HL-60 (cell line): ENCODE measurements at regions not wholly inside any gene's neighbourhood (a gene's known extent, or its start where the extent isn't known, plus 50 kb on each side); places are given as distances from the start of the nearest gene placed in this dataset.

ENCODE experiments used
- DNase-seq, 2 experiments: peaks; one replicate each; pipeline ENCODE4 v3.0.0-alpha.2; 2010 to 2020; ENCODE audit warnings: low read depth in 1 of 2, low spot score in 1 of 2
- H3K27ac ChIP-seq: fragments of 250-450 bp; sonication (Bioruptor Pico); replicated peaks from 2 replicates; pipeline ENCODE4 v1.5.1; 2020; ENCODE audit warnings: mild to moderate bottlenecking, moderate library complexity
- H3K27me3 ChIP-seq: fragments of 250-450 bp; sonication (Bioruptor Pico); 2 replicates; pipeline ENCODE4 v1.5.1; 2021; ENCODE audit warnings: mild to moderate bottlenecking, moderate library complexity; ENCODE audit not compliant: insufficient read depth, poor library complexity, severe bottlenecking
- H3K4me3 ChIP-seq: replicated peaks from 2 replicates; pipeline ENCODE4 v1.5.1; 2011; ENCODE audit warnings: mild to moderate bottlenecking, control low read depth, low read length; ENCODE audit not compliant: insufficient read depth
- GABPA ChIP-seq: IDR thresholded peaks from 2 replicates; pipeline ENCODE4 v1.6.1; 2012; ENCODE audit warnings: low read depth
- POLR2AphosphoS5 ChIP-seq: IDR thresholded peaks from 2 replicates; pipeline ENCODE4 v1.6.1; 2012; ENCODE audit warnings: low read depth
- SPI1 ChIP-seq: IDR thresholded peaks from 2 replicates; pipeline ENCODE4 v1.6.1; 2012; ENCODE audit warnings: low read depth, mild to moderate bottlenecking, borderline replicate concordance
- TF ChIP-seq, protein P1 (sequence below): IDR thresholded peaks from one replicate; pipeline ENCODE4 v1.5.1; 2011; ENCODE audit warnings: low read length, control low read depth, inconsistent platforms; ENCODE audit not compliant: insufficient read depth
- TF ChIP-seq, protein P2 (sequence below): IDR thresholded peaks from 2 replicates; pipeline ENCODE4 v1.6.1; 2012; ENCODE audit warnings: low read depth; ENCODE audit not compliant: insufficient replicate concordance

DNA sequence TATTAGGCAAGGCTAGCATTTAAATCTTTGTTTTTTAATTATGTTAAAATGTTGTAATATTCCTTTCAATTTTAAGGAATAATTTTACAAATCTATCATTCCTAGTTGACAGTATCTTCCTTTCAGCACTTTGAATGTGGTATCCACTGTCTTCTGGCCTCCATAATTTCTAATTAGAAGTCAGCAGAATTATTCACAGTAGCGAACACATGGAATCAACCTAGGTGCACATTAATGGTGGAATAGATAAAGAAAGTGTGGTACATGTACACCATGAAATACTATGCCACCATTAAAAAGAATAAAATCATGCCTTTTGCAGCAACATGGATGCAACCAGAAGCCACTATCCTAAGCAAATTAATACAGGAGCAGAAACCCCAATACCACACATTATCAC is 1887.8 kb downstream of the PCDH7 start:
- H3K27ac ChIP-seq = no peak overlapping the region
- no peaks in the 10 kb centered on the region for H3K27me3 ChIP-seq
- no peak overlapping the region for H3K4me3 ChIP-seq
- DNase-seq = no peak
- TF ChIP-seq, protein P1, sequence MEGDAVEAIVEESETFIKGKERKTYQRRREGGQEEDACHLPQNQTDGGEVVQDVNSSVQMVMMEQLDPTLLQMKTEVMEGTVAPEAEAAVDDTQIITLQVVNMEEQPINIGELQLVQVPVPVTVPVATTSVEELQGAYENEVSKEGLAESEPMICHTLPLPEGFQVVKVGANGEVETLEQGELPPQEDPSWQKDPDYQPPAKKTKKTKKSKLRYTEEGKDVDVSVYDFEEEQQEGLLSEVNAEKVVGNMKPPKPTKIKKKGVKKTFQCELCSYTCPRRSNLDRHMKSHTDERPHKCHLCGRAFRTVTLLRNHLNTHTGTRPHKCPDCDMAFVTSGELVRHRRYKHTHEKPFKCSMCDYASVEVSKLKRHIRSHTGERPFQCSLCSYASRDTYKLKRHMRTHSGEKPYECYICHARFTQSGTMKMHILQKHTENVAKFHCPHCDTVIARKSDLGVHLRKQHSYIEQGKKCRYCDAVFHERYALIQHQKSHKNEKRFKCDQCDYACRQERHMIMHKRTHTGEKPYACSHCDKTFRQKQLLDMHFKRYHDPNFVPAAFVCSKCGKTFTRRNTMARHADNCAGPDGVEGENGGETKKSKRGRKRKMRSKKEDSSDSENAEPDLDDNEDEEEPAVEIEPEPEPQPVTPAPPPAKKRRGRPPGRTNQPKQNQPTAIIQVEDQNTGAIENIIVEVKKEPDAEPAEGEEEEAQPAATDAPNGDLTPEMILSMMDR = no peak
- TF ChIP-seq GABPA = no peak
- no peak for TF ChIP-seq SPI1
- TF ChIP-seq POLR2AphosphoS5 = no peak
- TF ChIP-seq, protein P2, sequence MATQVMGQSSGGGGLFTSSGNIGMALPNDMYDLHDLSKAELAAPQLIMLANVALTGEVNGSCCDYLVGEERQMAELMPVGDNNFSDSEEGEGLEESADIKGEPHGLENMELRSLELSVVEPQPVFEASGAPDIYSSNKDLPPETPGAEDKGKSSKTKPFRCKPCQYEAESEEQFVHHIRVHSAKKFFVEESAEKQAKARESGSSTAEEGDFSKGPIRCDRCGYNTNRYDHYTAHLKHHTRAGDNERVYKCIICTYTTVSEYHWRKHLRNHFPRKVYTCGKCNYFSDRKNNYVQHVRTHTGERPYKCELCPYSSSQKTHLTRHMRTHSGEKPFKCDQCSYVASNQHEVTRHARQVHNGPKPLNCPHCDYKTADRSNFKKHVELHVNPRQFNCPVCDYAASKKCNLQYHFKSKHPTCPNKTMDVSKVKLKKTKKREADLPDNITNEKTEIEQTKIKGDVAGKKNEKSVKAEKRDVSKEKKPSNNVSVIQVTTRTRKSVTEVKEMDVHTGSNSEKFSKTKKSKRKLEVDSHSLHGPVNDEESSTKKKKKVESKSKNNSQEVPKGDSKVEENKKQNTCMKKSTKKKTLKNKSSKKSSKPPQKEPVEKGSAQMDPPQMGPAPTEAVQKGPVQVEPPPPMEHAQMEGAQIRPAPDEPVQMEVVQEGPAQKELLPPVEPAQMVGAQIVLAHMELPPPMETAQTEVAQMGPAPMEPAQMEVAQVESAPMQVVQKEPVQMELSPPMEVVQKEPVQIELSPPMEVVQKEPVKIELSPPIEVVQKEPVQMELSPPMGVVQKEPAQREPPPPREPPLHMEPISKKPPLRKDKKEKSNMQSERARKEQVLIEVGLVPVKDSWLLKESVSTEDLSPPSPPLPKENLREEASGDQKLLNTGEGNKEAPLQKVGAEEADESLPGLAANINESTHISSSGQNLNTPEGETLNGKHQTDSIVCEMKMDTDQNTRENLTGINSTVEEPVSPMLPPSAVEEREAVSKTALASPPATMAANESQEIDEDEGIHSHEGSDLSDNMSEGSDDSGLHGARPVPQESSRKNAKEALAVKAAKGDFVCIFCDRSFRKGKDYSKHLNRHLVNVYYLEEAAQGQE = no peak

DNA sequence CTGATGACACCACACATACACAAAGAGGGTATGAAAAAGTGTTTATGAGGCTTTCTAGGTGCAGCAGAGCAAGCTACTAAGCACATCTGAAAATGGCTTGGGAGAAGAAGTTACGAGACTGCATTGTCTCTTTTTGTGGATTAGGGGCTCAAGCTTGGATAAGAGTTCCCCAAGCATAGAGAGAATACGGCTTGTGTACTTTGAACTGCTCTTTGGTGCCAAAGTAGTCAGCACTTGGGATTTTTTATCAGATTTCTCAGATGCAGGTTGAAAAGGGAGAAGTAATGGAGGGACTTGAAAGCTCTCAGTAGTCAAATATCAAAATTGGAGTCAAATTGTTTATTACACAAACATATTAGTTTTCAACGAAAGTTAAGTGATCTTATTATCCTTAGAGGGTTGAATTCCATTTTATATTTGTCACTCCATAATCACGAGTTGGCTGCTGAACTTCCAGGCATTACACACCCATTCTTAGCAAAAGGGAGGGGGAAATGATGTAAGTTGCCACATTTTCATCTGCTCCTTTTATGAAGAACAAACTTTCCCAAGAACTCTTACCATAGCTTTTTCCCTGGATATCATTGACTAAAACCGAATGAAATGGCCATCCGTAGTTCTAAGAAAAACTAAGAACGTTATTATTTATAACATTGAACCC is 1904.9 kb downstream of the PCDH7 start:
- no peak overlapping the region for H3K4me3 ChIP-seq
- TF ChIP-seq GABPA = no peak
- TF ChIP-seq, protein P2 = no peak
- TF ChIP-seq, protein P1 = no peak
- TF ChIP-seq POLR2AphosphoS5 = no peak
- no peak for TF ChIP-seq SPI1
- H3K27me3 ChIP-seq = no peaks in the 10 kb centered on the region
- H3K27ac ChIP-seq = no peak overlapping the region
- DNase-seq = no peak

DNA sequence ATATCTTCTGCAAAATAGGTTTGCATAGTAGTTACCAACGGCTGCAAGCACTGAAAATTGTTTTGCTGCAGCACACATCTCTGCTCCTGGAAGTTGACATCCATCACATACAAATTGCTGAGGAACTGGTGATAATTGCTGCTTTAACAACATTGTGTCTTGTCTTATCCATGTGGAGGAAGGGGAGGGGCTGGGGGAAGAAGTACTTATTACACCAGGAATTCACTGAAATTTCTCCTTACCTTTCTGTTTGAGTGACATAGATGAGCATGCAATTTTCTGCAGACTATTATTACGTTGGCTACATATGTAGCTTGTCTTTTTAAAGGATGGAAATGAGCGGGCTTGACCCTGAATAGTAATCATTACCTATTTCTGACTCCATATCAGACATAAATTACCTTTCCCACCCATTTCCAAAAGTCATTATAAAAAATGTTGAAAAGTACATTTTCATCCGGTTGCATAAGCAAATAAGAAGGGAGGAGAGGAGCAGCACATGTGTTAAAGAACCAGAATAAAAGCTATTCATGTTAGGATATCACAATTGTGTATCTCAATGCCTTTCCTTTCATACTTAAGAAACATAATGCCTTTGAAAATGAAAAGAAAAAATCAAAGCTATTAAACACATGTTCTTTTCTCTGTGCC is 1905.6 kb downstream of the PCDH7 start:
- Histone ChIP-seq H3K4me3 (no peak overlapping the region), H3K27ac (no peak overlapping the region), H3K27me3 (no peaks in the 10 kb centered on the region)
- TF ChIP-seq GABPA = no peak
- DNase-seq = no peak

DNA sequence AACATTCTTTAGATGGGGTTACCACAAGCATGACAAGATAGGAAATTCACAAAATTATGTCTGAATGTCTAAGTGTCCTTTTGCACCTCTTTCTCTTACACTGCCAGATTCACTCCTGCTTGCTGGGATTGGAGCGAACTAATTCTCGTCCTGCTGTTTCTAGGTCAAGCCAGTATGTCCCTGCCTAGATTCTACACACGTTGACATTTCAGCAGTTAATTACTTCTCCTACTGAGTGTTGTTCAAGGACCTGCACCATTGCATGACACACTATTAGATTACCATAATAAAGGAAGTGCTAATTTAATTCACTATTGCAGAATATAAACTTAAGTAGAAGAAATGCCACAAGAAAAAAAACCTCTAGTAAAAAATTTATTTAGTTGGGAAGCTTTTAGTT is 1911.7 kb downstream of the PCDH7 start:
- H3K27ac ChIP-seq = no peak overlapping the region
- no peaks in the 10 kb centered on the region for H3K27me3 ChIP-seq
- DNase-seq = no peak
- no peak overlapping the region for H3K4me3 ChIP-seq
- TF ChIP-seq SPI1 (no peak), POLR2AphosphoS5 (no peak), GABPA (no peak)
- TF ChIP-seq, protein P2 = no peak
- TF ChIP-seq, protein P1 = no peak
